ENCODE measurements at regions not wholly inside any gene's neighbourhood (a gene's known extent, or its start where the extent isn't known, plus 50 kb on each side); places are given as distances from the start of the nearest gene placed in this dataset.

GRCh38 chr12:89135976-89136634 is 216.2 kb downstream of the DUSP6 start:
- no peaks in the 10 kb centered on the region for H3K36me3 ChIP-seq (replicated peaks in 1 of 2; ENCODE audit: control insufficient read depth in 1 of 2, insufficient read depth in 2 of 2, low read length in 2 of 2)
- no peak overlapping the region for H3K4me2 ChIP-seq (replicated peaks; ENCODE audit: extremely low read depth, low read length, poor library complexity, severe bottlenecking)
- no peaks in the 10 kb centered on the region for H3K9me3 ChIP-seq (replicated peaks in 1 of 2; ENCODE audit: control insufficient read depth in 1 of 2, insufficient read depth in 1 of 2, low read length in 2 of 2)
- no peak for TF ChIP-seq CTCF (IDR thresholded peaks at IDR 0.05)
- peaks cover 0 to 2% (median 0%) of the 10 kb centered on the region in 7 donors for H3K9me3 Mint-ChIP-seq
- H3K4me1 Mint-ChIP-seq = peaks cover 6% of the 10 kb centered on the region
- H3K9ac ChIP-seq (ENCODE audit: insufficient read depth, low read length, poor library complexity, severe bottlenecking) = no peak overlapping the region
- no peaks in the 10 kb centered on the region for H3K27me3 ChIP-seq (ENCODE audit: control insufficient read depth in 2 of 2, insufficient read depth in 2 of 2, low read length in 2 of 2)
- H3K27ac ChIP-seq (ENCODE audit: low read depth in 1 of 2, low read length in 2 of 2) = peak overlapping the region in 1 of 2 donors; percentile 8
- peak; percentile 71 to 92 (median 88) for DNase-seq
- H2AFZ ChIP-seq (ENCODE audit: insufficient read depth, low read depth, low read length, poor library complexity, severe bottlenecking) = no peak overlapping the region
- no peaks in the 10 kb centered on the region for H3K36me3 Mint-ChIP-seq
- H3K4me3 ChIP-seq (replicated peaks in 1 of 3; ENCODE audit: low read depth in 2 of 3, low read length in 3 of 3) = no peak overlapping the region
- H3K4me1 ChIP-seq (ENCODE audit: control insufficient read depth in 1 of 2, insufficient read depth in 2 of 2, low read length in 2 of 2) = peaks cover 7 to 9% of the 10 kb centered on the region in 2 donors
- H4K20me1 ChIP-seq (ENCODE audit: insufficient read depth, low read length) = no peaks in the 10 kb centered on the region
- H3K27ac Mint-ChIP-seq = peak overlapping the region in 1 of 7 donors; percentile 25
- intact Hi-C loops (cut with micrococcal nuclease) = no loop called here
- no peaks in the 10 kb centered on the region for H3K79me2 ChIP-seq (ENCODE audit: insufficient read depth, low read length)
- no peaks in the 10 kb centered on the region for H3K27me3 Mint-ChIP-seq (ENCODE audit: low read depth in 3 of 3)
- H3K4me3 Mint-ChIP-seq = no peak overlapping the region

GRCh38 chr12:89134213-89134770 is 218.0 kb downstream of the DUSP6 start:
- H3K27ac ChIP-seq (ENCODE audit: low read depth in 1 of 2, low read length in 2 of 2) = no peak overlapping the region
- no peaks in the 10 kb centered on the region for H3K27me3 Mint-ChIP-seq (ENCODE audit: low read depth in 3 of 3)
- peaks cover 6% of the 10 kb centered on the region for H3K4me1 Mint-ChIP-seq
- no peaks in the 10 kb centered on the region for H3K79me2 ChIP-seq (ENCODE audit: insufficient read depth, low read length)
- peaks cover 0 to 2% (median 0%) of the 10 kb centered on the region in 7 donors for H3K9me3 Mint-ChIP-seq
- H3K36me3 ChIP-seq (replicated peaks in 1 of 2; ENCODE audit: control insufficient read depth in 1 of 2, insufficient read depth in 2 of 2, low read length in 2 of 2) = no peaks in the 10 kb centered on the region
- no peak overlapping the region for H3K9ac ChIP-seq (ENCODE audit: insufficient read depth, low read length, poor library complexity, severe bottlenecking)
- no CpG with 5 or more reads among the region's 3 CpGs for WGBS (ENCODE audit: insufficient coverage)
- TF ChIP-seq CTCF (IDR thresholded peaks at IDR 0.05) = no peak
- H3K9me3 ChIP-seq (replicated peaks in 1 of 2; ENCODE audit: control insufficient read depth in 1 of 2, insufficient read depth in 1 of 2, low read length in 2 of 2) = no peaks in the 10 kb centered on the region
- no peaks in the 10 kb centered on the region for H3K36me3 Mint-ChIP-seq
- no peak overlapping the region for H3K4me3 Mint-ChIP-seq
- H3K27me3 ChIP-seq (ENCODE audit: control insufficient read depth in 2 of 2, insufficient read depth in 2 of 2, low read length in 2 of 2) = no peaks in the 10 kb centered on the region
- H3K4me1 ChIP-seq (ENCODE audit: control insufficient read depth in 1 of 2, insufficient read depth in 2 of 2, low read length in 2 of 2) = peaks cover 7 to 9% of the 10 kb centered on the region in 2 donors
- DNase-seq = no peak
- H4K20me1 ChIP-seq (ENCODE audit: insufficient read depth, low read length) = no peaks in the 10 kb centered on the region
- H3K4me3 ChIP-seq (replicated peaks in 1 of 3; ENCODE audit: low read depth in 2 of 3, low read length in 3 of 3) = no peak overlapping the region
- H3K4me2 ChIP-seq (replicated peaks; ENCODE audit: extremely low read depth, low read length, poor library complexity, severe bottlenecking) = no peak overlapping the region
- no peak overlapping the region for H2AFZ ChIP-seq (ENCODE audit: insufficient read depth, low read depth, low read length, poor library complexity, severe bottlenecking)
- no peak overlapping the region for H3K27ac Mint-ChIP-seq
- intact Hi-C loops (cut with micrococcal nuclease) = no loop called here

Measured in CD14-positive monocyte (primary cell).